Stromal cell of bone marrow (primary cell): ENCODE measurements at regions not wholly inside any gene's neighbourhood (a gene's known extent, or its start where the extent isn't known, plus 50 kb on each side); places are given as distances from the start of the nearest gene placed in this dataset.

Experiments
- DNase-seq: peaks from one replicate; pipeline ENCODE4 v3.0.0-alpha.2; 2012; ENCODE audit warnings: low read depth

DNA sequence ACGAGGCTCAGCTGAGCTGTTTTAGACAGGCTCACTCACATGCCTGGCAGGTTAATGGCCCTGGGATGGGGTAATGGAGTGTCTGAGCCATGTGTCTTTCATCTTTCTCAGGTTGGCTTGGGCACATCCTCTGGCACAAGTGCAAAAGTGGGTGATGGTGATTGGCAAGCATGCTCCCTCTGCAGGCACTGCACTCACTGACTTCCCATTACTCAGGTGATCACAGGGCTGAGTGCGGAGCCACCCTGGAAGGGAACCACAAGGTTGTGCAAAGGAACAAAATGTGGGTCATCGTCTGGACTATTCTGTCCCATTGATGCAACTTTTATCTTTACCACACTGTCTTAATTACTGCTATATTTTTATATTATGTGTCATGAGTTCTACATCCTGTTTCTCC, 244.1 kb upstream of the AKR1E2 start:
- no peak for DNase-seq

GRCh38 chr10:4579844-4580243, 246.2 kb upstream of the AKR1E2 start:
- no peak for DNase-seq

GRCh38 chr10:4576206-4576605, 249.8 kb upstream of the AKR1E2 start:
- DNase-seq, result no peak

GRCh38 chr10:4569151-4569550, 256.9 kb upstream of the AKR1E2 start:
- no peak for DNase-seq

GRCh38 chr10:4568731-4569130, 257.3 kb upstream of the AKR1E2 start:
- DNase-seq, result no peak

- DNase-seq, result no peak
Observed at GRCh38 chr10:4568086-4568485, 257.9 kb upstream of the AKR1E2 start.

DNA sequence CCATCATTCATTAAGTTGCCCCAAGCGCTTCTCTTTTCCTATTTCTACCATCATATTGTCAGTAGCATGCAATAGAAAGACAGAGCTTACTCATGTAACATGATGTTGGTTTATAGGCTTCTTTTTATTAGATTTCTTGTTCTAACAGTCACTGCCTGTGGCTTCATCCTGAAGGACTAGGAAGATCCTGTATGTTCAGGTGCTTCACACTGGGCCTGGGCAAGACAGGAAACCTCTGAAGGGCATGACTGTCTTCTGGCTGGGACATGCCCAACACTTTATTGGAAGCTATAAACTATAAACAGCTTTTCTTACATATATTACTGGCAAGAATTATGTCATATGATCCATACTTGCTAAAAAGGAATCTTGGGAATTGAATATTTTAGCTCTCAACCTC, 258.4 kb upstream of the AKR1E2 start:
- DNase-seq, result no peak

DNA sequence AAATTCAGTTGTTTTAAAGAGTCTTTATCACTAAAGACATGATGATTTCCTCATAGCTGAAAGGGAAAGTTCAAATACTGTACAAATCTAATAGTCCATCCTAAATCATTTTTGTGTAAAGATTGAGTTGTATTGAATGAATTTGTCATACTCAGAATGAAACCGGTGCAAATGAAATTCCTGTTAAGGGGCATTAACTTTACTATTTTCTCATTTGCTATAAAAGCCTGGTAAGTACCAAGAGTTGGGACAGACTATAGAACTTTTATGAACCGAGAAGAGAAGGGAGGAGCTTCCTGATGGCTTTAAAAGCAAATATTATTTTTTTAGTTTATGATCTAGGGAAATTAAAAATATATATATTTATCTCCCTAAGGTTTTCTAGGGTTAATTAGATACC, 260.0 kb upstream of the AKR1E2 start:
- DNase-seq, result no peak

GRCh38 chr10:4561296-4561695, 264.7 kb upstream of the AKR1E2 start:
- no peak for DNase-seq

DNA sequence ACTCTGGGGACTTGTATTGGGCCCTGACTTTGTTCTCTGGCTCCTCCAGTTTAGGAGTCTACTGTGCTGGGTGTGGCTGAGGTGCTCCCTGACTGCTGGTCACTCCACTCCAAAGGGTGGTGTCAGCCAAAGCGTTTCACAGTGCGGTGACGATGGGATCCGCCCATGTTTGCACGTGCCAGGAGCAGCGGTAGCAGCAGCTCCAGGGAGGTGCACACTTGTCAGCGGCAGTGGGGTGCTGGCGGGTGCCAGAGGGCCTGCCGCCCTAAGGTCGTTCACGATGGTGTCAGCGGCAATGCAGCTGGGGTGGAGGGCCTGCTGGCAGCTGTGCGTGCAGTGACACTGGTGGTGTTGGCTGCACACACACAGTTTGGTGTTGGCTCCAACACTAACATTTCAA, 268.5 kb upstream of the AKR1E2 start:
- no peak for DNase-seq

DNA sequence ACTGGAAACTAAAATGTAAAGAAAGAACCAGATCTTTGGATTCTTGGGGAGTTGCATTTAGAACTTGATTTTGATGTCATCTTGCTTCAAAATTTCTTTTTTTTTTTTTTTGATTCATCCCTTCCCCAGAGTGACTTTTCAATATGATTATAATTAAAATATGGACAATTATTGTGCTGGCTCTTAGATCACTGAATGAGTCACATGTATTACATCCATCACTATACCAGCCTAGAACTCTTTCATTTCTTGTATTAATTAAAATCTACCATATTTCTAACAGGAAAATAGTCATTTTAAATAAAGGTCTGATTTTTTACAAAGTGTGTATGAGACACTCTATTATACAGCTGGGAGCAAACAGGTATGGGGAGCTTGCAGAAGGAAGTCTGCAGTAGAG, 269.5 kb upstream of the AKR1E2 start:
- no peak for DNase-seq

- no peak for DNase-seq
Observed at GRCh38 chr10:4555920-4556319, 270.1 kb upstream of the AKR1E2 start.

DNA sequence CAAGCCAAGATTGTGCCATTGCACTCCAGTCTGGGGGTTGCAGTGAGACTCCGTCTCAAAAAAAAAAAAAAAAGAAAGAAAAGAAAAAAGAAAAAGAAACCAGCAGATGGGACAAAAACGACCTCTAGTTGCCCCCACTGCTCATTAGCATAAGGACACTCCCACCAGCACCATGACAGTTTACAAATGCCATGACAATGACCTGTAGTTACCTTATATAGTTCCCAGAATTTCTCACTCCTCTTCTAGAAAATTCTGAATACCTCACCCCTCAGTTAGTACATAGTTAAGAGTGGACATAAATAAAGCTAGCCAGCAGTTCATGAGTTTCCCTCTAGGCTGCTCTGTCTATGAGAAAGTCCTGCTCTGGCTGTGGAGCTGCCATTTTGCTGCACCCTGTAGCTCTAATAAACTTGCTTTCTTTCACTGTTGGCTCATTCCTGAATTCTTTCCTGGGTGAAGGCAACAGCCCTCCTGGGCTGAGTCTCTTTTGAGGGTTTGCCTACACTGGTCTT, 276.8 kb upstream of the AKR1E2 start:
- no peak for DNase-seq

- DNase-seq, result no peak
Observed at GRCh38 chr10:4546931-4547330, 279.1 kb upstream of the AKR1E2 start.

GRCh38 chr10:4546500-4546899, 279.5 kb upstream of the AKR1E2 start:
- DNase-seq, result peak; percentile 70

GRCh38 chr10:4545062-4545461, 280.9 kb upstream of the AKR1E2 start:
- no peak for DNase-seq

GRCh38 chr10:4543938-4544533, 282.0 kb upstream of the AKR1E2 start:
- no peak for DNase-seq

DNA sequence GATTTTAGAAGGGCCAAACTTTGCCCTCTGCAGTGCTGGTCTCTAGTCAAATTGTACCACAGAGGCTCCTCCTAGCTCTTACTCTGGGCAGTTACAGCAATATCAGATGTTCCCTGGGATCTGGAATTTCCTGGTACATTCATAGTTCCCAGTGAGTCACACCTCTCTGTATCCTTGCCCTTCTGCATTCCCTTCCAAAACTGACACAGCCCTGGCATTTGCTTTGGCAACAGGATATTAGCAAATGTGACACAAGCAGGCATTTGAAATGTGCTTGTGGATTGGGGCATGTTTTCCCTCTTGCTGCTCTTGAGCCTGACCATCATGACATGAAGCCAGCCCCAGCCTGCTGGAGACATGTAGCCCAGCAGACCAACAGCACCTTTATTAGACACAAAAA, 284.7 kb upstream of the AKR1E2 start:
- DNase-seq, result peak; percentile 98

DNA sequence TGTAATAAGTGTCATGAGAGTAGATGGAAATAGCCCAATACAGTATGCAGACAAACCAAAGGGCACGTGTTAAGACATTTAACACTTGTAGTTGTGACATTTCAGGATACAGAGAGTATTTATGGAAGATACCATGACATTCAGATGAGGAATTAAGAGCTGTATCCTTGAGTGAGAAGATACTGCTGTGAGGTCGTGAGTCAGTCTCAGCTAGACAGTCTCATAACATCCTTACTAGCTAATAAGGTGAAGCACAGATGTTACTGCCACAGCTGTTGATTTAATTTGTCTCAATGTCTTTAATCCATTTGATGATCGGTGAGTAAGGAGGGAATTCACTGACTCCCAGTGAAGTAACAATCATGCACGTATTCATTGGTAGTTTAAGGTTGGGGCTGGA, 288.0 kb upstream of the AKR1E2 start:
- no peak for DNase-seq

- DNase-seq, result no peak
Observed at GRCh38 chr10:4535521-4535920, 290.5 kb upstream of the AKR1E2 start.

- DNase-seq, result no peak
Observed at GRCh38 chr10:4533621-4534020, 292.4 kb upstream of the AKR1E2 start.

DNA sequence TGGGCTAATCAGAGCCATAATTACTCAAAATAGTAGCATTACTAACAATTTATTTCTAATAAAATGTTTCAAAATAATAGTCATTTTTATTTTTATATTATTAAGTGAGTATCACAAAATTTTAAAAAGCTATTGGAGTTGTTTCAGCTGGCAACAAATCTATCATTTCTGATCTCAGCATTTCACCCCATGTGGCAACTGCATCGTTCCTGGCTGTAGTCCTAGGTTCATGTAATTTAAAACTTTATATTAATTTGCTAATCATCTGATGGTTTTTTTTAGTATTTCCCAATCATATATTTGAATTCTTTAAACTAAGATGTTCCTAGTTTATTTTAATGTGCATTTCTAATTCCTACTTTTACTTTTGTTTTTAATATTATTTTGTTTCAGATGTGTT, 293.0 kb upstream of the AKR1E2 start:
- no peak for DNase-seq

DNA sequence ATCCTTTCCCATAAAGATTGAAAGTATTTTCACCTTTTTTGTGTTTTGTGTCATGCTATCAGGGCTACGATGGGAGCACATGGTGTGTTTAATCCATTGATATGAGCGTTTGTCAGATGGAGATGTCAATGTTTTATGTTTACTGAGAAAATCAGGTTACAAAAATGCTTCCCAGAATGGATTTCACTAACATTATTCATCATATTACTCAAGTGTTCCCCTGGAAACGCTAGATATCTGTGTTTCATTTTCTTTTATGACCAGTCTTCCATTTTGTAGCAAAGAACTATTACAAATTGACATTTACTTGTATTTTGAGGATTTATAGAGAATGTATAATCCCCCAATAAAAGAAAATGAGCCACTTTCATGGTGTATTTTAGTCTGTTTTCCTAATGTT, 293.5 kb upstream of the AKR1E2 start:
- DNase-seq, result peak; percentile 88

- no peak for DNase-seq
Observed at GRCh38 chr10:4532011-4532410, 294.0 kb upstream of the AKR1E2 start.

DNA sequence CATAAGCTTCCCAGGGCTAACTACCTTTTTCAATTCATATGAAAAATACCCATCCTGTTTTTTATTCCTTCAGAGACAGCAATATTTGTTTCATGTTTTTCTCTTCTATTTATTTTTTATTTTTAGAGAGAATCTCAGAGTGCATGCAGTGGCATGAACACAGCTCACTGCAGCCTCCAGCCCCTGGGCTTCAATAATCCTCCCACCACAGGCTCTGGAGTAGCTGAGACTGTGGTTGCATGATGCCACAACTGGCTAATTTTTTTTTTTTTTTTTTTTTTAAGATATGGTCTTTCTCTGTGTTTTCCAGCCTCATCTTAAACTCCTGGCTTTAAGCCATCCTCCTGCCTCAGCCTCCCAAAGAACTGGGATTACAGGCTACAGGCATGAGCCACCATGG, 296.7 kb upstream of the AKR1E2 start:
- no peak for DNase-seq
